ENCODE measurements at regions not wholly inside any gene's neighbourhood (a gene's known extent, or its start where the extent isn't known, plus 50 kb on each side); places are given as distances from the start of the nearest gene placed in this dataset.
A peak's percentile ranks its signal among the peaks of the same experiment; 100 is the strongest.

DNA sequence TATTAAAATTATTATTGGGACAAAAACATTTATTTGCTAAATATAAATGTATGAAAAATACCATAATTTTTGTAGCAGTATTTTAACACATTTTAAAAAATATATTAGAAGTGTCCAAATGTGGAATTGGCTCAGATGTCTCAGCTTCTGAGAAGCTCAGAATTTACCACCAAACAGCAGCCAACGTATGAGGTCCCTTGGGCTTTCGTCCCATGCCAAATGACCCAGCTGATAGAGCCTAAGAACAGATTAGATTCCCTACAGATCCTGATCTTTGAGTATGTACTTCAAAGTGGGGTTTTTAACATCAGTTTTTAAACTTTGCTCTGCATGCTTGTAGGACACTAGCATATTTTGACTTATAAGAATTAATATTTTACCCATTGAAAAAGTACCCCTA lies 77.3 kb upstream of the RPS23 start:
- H3K9me3 Mint-ChIP-seq: no peaks in the 10 kb centered on the region
- H3K36me3 Mint-ChIP-seq: peaks cover 1% of the 10 kb centered on the region
- DNase-seq: no peak
- no peak overlapping the region for H3K4me3 Mint-ChIP-seq
- no peak overlapping the region for H3K27ac Mint-ChIP-seq
- no peaks in the 10 kb centered on the region for H3K27me3 Mint-ChIP-seq
- POLR2A ChIA-PET: no interaction called here
- H3K4me1 Mint-ChIP-seq: peaks cover 57% of the 10 kb centered on the region
- ATAC-seq (ENCODE audit: low read depth): no peak

DNA sequence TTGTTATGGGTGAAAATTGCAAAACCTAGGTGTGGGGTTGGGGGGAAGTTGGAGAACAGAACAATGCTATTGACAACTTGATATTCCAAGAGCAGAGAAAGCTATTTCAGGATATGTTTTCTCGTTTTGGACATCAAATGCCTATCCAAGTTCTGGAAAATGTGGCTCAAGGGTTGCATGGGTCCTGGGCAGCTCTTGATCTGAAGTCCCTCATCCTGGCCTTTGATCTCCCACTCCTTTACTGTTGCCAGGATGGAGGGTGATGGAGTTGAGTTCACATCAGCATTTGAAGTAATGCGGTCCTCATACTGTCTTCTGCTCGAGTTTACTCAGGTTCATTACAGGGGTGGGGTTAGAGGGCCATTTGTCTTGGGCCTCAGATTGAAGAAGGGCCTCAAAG lies 76.9 kb upstream of the RPS23 start:
- ATAC-seq (ENCODE audit: low read depth): no peak
- peaks cover 54% of the 10 kb centered on the region for H3K4me1 Mint-ChIP-seq
- H3K9me3 Mint-ChIP-seq: no peaks in the 10 kb centered on the region
- POLR2A ChIA-PET: no interaction called here
- H3K27me3 Mint-ChIP-seq: no peaks in the 10 kb centered on the region
- H3K36me3 Mint-ChIP-seq: peaks cover 1% of the 10 kb centered on the region
- H3K27ac Mint-ChIP-seq: no peak overlapping the region
- no peak for DNase-seq
- H3K4me3 Mint-ChIP-seq: no peak overlapping the region

DNA sequence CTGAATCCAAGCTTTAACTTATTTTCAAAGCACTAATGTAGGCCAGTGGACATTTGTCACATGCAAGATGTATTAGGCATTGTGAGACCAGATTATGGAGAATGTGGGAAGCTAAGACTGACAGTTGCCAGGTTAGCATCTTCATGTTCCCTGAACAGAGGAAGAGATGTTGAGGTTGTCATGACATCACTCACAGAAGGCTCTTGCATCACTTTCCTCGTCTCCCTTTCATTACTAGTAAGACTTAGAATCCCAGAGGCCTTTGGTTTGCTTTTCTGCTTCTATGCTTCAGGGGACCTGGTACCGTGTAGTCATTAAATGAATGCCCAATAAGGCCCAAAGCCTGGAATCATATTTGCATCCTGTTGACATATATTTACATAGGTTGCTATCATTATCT lies 76.4 kb upstream of the RPS23 start:
- Mint-ChIP-seq H3K27me3 (no peaks in the 10 kb centered on the region), H3K4me1 (peaks cover 53% of the 10 kb centered on the region), H3K27ac (no peak overlapping the region), H3K9me3 (no peaks in the 10 kb centered on the region), H3K36me3 (peaks cover 1% of the 10 kb centered on the region), H3K4me3 (no peak overlapping the region)
- ATAC-seq (ENCODE audit: low read depth) (no peak), DNase-seq (no peak)
- POLR2A ChIA-PET: no interaction called here

DNA sequence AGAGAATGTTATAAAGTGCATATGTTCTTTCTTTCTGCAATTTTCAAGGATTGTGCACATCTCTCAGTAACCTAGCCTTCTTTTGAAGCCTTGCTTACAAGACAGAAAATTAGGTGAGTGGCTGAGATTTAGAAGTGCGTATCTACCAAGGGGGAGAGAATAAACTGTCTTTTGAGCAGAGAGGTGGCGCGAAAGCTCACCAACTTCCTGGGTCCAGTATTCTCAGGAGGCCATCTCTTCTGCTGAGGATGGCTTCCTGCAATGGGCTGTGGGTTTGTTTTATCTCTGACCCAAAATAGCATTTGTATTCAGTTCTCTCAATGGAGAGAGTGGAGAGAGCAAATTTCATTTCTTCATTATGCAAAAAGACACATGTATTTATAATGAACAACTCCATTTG lies 75.4 kb upstream of the RPS23 start:
- Mint-ChIP-seq H3K27ac (no peak overlapping the region), H3K27me3 (no peaks in the 10 kb centered on the region), H3K4me1 (peaks cover 50% of the 10 kb centered on the region), H3K36me3 (peaks cover 1% of the 10 kb centered on the region), H3K4me3 (no peak overlapping the region), H3K9me3 (no peaks in the 10 kb centered on the region)
- POLR2A ChIA-PET: no interaction called here
- DNase-seq: no peak
- no peak for ATAC-seq (ENCODE audit: low read depth)

DNA sequence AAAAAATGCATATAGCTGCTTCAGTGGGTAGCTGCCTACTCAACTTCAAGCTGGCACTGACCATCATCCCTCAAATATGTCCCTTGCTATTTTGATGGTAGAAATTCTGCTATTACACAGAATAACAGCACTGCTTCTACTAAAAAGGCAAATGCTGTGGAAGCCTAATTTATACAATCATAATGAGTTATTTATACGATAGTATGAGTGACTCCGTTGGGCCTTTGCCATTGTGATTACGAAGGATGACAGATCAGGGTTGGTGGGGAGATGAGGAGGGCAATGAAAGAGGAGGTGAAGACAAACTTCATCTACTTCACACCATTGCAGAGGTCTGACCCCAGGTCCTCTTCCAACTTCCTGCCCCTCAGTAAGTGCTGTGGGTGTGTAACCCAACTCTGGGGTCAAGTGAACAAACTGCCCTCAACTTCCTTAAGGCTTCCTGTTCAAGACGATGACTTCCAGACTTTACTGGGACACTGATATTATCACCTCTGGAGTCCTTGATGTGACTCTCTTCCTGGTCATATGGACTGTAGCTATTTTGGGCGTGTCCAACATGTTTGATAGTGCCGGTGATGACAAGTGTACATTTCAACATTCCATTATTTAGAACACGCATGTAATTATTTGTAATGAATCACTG lies 74.1 kb upstream of the RPS23 start:
- no peak overlapping the region for H3K4me3 Mint-ChIP-seq
- POLR2A ChIA-PET: no interaction called here
- DNase-seq: no peak
- no peak overlapping the region for H3K27ac Mint-ChIP-seq
- no peak for ATAC-seq (ENCODE audit: low read depth)
- no peaks in the 10 kb centered on the region for H3K27me3 Mint-ChIP-seq
- peaks cover 1% of the 10 kb centered on the region for H3K36me3 Mint-ChIP-seq
- no peaks in the 10 kb centered on the region for H3K9me3 Mint-ChIP-seq
- peaks cover 49% of the 10 kb centered on the region for H3K4me1 Mint-ChIP-seq

DNA sequence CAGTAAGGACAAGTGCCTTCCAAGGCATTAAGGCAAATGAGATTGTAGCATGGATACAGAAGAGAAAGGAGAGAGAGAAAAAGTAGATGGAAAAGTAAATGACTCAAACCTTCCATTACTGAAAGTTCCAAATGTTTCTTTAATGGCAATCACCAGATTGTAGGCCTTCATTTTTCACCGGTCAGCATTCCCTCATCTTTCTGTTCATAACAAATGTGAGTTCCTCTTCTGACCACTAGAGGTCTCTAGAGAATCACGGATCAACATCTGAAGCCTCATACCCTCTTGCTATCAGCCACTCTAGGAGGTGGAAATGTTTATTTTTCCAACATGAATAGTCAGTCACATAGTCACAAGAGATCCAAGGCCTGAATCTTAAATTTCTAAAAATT lies 73.6 kb upstream of the RPS23 start:
- ATAC-seq (ENCODE audit: low read depth): no peak

DNA sequence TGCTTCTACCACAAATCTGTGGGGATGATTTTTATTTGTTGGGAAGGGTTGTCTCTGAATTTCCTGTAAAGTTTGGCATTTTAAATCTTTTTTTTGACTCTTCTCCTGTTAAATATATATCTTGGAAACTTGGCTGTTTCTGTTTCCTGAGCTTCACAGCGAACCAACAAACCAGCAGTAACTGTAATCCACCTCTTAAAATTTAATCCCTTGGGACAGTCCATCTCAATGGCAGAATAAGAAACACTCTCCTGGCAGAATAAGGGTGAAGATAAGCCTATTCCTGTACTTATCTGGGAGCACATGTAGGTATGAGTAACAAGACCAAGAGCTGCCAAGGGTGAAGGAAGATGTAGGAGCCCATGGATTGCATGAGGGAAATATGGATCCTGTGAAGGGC lies 73.1 kb upstream of the RPS23 start:
- peaks cover 43% of the 10 kb centered on the region for H3K4me1 Mint-ChIP-seq
- H3K27ac Mint-ChIP-seq: no peak overlapping the region
- H3K9me3 Mint-ChIP-seq: no peaks in the 10 kb centered on the region
- H3K36me3 Mint-ChIP-seq: peaks cover 1% of the 10 kb centered on the region
- no peaks in the 10 kb centered on the region for H3K27me3 Mint-ChIP-seq
- POLR2A ChIA-PET: no interaction called here
- no peak overlapping the region for H3K4me3 Mint-ChIP-seq
- ATAC-seq (ENCODE audit: low read depth) (no peak), DNase-seq (no peak)

More for the DNA sequence above, 73.6 kb upstream of the RPS23 start:
- Mint-ChIP-seq H3K4me1 (peaks cover 45% of the 10 kb centered on the region), H3K36me3 (peaks cover 1% of the 10 kb centered on the region), H3K9me3 (no peaks in the 10 kb centered on the region), H3K27ac (no peak overlapping the region), H3K4me3 (no peak overlapping the region), H3K27me3 (no peaks in the 10 kb centered on the region)
- DNase-seq: no peak
- POLR2A ChIA-PET: no interaction called here

DNA sequence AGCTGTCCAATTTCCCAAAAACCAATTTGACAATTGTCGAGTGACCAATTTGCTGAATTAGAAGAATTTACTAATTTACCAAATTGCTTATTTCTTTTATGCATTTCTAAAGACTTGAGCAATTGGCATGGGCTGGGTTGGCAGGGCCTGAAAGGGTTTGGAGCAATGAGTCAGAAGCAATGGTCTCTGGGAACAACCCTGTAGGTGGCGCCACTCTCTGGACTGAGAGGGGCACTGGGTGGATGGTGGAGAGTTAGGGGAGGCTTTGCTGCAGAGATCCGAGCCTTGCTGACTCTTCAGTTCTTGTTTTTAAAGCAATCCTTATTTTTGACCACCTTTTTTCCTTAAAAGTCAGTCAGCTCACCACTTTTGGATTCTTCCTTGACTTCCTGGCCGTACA lies 71.5 kb upstream of the RPS23 start:
- ATAC-seq (ENCODE audit: low read depth): no peak
- no peak overlapping the region for H3K4me3 Mint-ChIP-seq

DNA sequence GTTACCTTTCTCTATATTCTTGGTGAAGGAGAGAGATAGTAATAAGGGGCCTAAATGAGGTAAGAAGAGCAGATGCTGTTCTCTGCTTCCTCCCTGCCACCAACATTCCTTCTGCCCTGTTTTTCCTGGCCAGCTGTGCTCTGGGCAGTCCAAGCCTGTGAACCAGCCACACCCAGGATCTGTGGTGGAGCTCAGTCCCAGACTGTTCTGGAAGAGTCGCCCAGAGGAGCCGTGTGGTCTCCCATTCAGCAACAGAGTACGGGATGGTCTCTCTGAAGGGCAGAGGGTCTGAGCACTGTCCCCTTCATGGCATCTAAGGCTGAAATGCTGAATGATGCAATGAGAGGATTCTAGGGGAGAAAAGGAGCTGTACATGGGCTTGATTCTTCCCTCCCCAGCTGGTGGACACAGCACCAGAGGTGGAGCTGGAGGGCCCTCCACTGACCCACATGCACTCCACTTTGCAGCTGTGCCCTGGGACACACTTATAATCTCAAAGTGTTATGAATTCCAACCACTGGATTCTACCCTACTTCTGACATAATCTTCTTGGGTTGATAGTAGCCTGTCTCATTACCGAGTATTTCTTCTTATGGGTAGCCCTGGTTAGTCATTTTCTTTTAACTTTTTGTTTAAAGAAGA lies 70.8 kb upstream of the RPS23 start:
- H3K9me3 Mint-ChIP-seq: no peaks in the 10 kb centered on the region
- no peak overlapping the region for H3K27ac Mint-ChIP-seq
- no peaks in the 10 kb centered on the region for H3K27me3 Mint-ChIP-seq
- H3K4me3 Mint-ChIP-seq: no peak overlapping the region
- H3K36me3 Mint-ChIP-seq: no peaks in the 10 kb centered on the region
- DNase-seq: no peak
- no peak for ATAC-seq (ENCODE audit: low read depth)
- POLR2A ChIA-PET: no interaction called here
- H3K4me1 Mint-ChIP-seq: peaks cover 32% of the 10 kb centered on the region

More for the DNA sequence above, 71.5 kb upstream of the RPS23 start:
- Mint-ChIP-seq H3K9me3 (no peaks in the 10 kb centered on the region), H3K4me1 (peaks cover 39% of the 10 kb centered on the region), H3K27me3 (no peaks in the 10 kb centered on the region), H3K27ac (no peak overlapping the region), H3K36me3 (no peaks in the 10 kb centered on the region)
- POLR2A ChIA-PET: no interaction called here
- no peak for DNase-seq

DNA sequence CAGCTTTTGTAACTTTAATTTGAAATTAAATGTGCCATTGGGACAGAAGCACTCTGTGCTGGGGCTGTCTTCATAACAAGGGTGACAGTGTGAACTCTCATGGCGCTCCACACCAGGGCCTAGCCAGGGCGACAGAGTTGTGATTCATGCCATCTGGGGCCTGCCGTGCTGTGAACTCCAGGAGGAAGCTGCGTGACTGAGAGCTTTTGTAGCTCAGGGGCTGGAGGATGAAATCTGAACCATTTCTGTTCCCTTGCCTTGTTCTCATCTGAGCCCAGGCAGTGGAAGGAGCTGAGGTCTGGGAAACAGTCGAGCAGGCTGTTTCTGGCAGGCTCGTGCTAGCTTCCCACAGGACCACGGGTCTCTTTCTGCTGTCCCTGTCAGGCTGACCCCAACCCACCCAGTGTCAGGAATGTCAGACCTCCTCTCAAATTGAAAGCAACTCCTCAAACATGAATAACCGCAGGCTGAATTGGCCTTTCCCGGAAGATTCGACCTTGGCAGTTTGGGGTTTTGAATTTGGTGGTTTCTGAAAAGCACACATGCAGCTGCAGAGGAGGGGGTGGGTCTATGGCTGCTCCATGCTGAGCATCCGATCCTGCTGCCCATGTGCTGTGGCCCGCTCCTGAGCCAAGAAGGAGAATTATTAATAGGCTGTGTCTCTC lies 69.2 kb upstream of the RPS23 start:
- Mint-ChIP-seq H3K27ac (peak overlapping the region; percentile 12), H3K27me3 (peaks cover 2% of the 10 kb centered on the region), H3K4me1 (peaks cover 21% of the 10 kb centered on the region), H3K4me3 (peak overlapping the region; percentile 49), H3K9me3 (no peaks in the 10 kb centered on the region), H3K36me3 (no peaks in the 10 kb centered on the region)
- POLR2A ChIA-PET: no interaction called here
- ATAC-seq (ENCODE audit: low read depth) (no peak), DNase-seq (no peak)

DNA sequence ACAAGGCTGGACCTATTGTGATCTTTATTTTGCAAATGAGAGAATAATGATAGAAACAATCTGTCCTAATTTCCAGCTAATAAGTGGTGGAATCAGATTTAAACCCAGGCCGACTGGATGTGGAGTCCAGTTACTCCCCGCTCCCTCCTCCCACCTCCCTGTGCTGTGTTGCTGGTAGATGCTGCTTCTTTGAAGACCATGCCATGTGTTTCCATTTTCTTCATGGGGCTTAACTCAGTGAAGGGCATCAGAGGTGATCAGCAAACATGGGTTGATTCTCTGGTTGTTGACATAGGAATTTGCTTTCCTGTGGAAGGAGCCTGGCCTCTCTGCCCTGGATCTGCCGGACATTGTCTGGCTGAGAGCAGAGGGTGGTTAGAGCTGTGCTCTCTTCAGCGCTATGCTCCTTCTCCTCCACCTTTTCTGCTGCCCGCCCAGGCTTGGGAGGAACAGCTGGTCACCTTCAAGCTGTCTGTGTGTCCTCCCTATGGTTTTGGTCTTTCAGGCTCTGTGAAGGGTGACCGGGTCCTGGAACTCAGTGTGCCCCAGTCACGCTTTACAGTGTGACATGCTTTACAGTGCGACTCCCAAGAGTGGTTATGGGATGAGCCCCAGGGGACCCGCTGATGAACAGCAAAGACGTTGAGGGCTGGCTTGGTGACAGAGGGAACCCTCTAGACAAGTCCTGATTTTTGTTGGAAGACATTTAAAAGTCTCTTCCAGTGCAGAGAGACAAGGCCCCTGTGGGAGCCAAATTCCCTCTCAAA lies 68.4 kb upstream of the RPS23 start:
- DNase-seq (no peak), ATAC-seq (ENCODE audit: low read depth) (no peak)
- H3K4me1 Mint-ChIP-seq: peaks cover 18% of the 10 kb centered on the region

DNA sequence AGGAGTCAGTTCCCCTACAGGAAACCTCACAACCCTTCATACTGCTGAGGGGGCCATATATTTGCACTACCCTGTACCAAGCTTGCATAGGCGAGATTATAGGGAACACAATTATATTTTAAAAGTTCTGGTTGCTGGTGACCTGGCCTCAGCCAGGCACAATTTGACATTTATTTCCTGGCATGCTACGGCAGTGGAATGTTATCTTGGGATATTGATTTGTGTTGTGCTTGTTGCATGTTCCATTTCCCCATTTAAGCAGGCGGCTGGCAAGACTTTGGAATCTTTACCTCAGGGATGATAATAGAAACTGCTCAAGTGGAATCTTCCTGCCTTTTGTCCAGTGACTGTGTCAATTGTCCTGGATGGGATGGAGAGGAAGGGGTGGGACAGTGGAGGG lies 67.0 kb upstream of the RPS23 start:
- Mint-ChIP-seq H3K27ac (no peak overlapping the region), H3K27me3 (peaks cover 2% of the 10 kb centered on the region)
- no peak for ATAC-seq (ENCODE audit: low read depth)

More for the DNA sequence above, 68.4 kb upstream of the RPS23 start:
- POLR2A ChIA-PET: no interaction called here
- Mint-ChIP-seq H3K27ac (no peak overlapping the region), H3K4me3 (no peak overlapping the region), H3K9me3 (no peaks in the 10 kb centered on the region), H3K27me3 (peaks cover 2% of the 10 kb centered on the region), H3K36me3 (no peaks in the 10 kb centered on the region)

DNA sequence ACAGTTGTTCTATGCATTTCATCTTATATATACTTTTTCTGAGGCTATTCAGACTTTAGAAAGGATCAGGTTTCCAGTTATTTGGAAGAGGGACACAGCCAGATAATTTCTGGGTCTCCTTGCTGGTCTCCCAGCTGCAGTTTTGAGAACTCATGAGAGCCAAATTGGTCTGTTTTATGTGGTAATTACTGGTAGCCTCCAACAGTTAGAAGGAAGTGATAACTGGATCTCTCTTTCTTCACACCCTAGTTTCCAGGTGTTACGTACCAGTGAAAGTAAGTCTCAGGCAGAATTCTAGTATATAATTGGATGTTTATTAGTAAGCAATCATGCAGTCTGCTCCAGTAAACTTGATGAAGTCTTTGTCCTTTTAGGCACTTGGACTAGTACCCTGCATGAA lies 63.2 kb upstream of the RPS23 start:
- H3K27ac Mint-ChIP-seq: no peak overlapping the region
- peaks cover 17% of the 10 kb centered on the region for H3K4me1 Mint-ChIP-seq
- ATAC-seq (ENCODE audit: low read depth) (no peak), DNase-seq (no peak)
- H3K9me3 Mint-ChIP-seq: no peaks in the 10 kb centered on the region
- H3K36me3 Mint-ChIP-seq: no peaks in the 10 kb centered on the region
- POLR2A ChIA-PET: no interaction called here
- peaks cover 4% of the 10 kb centered on the region for H3K27me3 Mint-ChIP-seq
- H3K4me3 Mint-ChIP-seq: no peak overlapping the region

More for the DNA sequence above, 67.0 kb upstream of the RPS23 start:
- DNase-seq: no peak
- H3K4me1 Mint-ChIP-seq: peaks cover 28% of the 10 kb centered on the region
- no peaks in the 10 kb centered on the region for H3K36me3 Mint-ChIP-seq
- no peaks in the 10 kb centered on the region for H3K9me3 Mint-ChIP-seq
- POLR2A ChIA-PET: interaction anchor here (0.5 kb wide), 1 partner anchor 57 kb away, joined by 3 read pairs; no protein-coding TSS in a partner anchor
- no peak overlapping the region for H3K4me3 Mint-ChIP-seq
